K562 (cell line): ENCODE measurements at regions not wholly inside any gene's neighbourhood (a gene's known extent, or its start where the extent isn't known, plus 50 kb on each side); places are given as distances from the start of the nearest gene placed in this dataset.

ENCODE experiments used
- ATAC-seq: fragments of 200-7000 bp; cut with Tn5 transposase; 3 replicates; pipeline ENCODE4 v1.9.1; 2020; ENCODE audit warnings: moderate library complexity
- BruUV-seq: library from RNA; stranded (reverse); fragments of 400-500 nt; replicated peaks from 2 replicates; lab custom pipeline; 2021; lab: Mats Ljungman, UMichigan
- CTCF ChIA-PET: fragments of 300-600 bp; formaldehyde crosslinking; extraction: SDS; loops from one replicate; lab custom pipeline; 2021; ENCODE audit warnings: low intra/inter-chr PET ratio; lab: Yijun Ruan, JAX
- POLR2A ChIA-PET: fragments of 300-600, 350-650 bp; sonication (Branson Sonifier 250); formaldehyde crosslinking; extraction: SDS; loops from one replicate; lab custom pipeline; 2021; ENCODE audit warnings: antibody characterized with exemption, inconsistent platforms; lab: Yijun Ruan, JAX
- DNase-seq, 4 experiments: peaks; one replicate each; pipeline versions ENCODE4 v3.0.0 to v3.0.0-alpha.2; 2011 to 2018; ENCODE audit warnings: low spot score in 3 of 4, mixed read lengths in 3 of 4; ENCODE audit errors: extremely low read depth in 1 of 4
- FAIRE-seq: peaks from 2 replicates; lab custom pipeline; 2011; peaks lifted over from hg19 to GRCh38; lab: Jason Lieb, UNC
- H2AFZ ChIP-seq: 2 replicates; pipeline ENCODE4 v1.6.0; 2011; ENCODE audit warnings: low read depth, low read length, control low read depth, inconsistent platforms
- H3K27ac ChIP-seq: fragments of 200-600 bp; 3 replicates; pipeline ENCODE4 v1.8.0; 2011; ENCODE audit warnings: low read depth, mild to moderate bottlenecking, control low read depth, inconsistent platforms, low read length, moderate library complexity, mixed read lengths; ENCODE audit errors: extremely low read depth
- H3K27me3 ChIP-seq, 2 experiments: fragments of 300-600 bp in 1 of 2; 2 replicates in 1 of 2; 3 replicates in 1 of 2; pipeline versions ENCODE4 v1.6.0 to v1.8.0; 2011; ENCODE audit warnings: inconsistent platforms in 2 of 2, low read length in 2 of 2, mild to moderate bottlenecking in 1 of 2, mixed read lengths in 1 of 2, moderate library complexity in 1 of 2; ENCODE audit not compliant: control insufficient read depth in 2 of 2, insufficient read depth in 2 of 2
- H3K36me3 ChIP-seq: fragments of 300-600 bp; 3 replicates; pipeline ENCODE4 v1.8.0; 2011; ENCODE audit warnings: mild to moderate bottlenecking, low read length, inconsistent platforms; ENCODE audit not compliant: control insufficient read depth, insufficient read depth
- H3K4me1 ChIP-seq, 2 experiments: fragments of 200-600 bp in 1 of 2; replicated peaks in 1 of 2; 2 replicates in 1 of 2; 3 replicates in 1 of 2; pipeline versions ENCODE4 v1.5.1 to v1.8.0; 2011; ENCODE audit warnings: inconsistent platforms in 2 of 2, low read length in 2 of 2, mild to moderate bottlenecking in 1 of 2, mixed read lengths in 1 of 2, moderate library complexity in 1 of 2; ENCODE audit not compliant: control insufficient read depth in 2 of 2, insufficient read depth in 2 of 2
- H3K4me2 ChIP-seq: 2 replicates; pipeline ENCODE4 v1.6.1; 2011; ENCODE audit warnings: low read length, control low read depth, inconsistent platforms, mixed read lengths; ENCODE audit not compliant: insufficient read depth
- H3K4me3 ChIP-seq: fragments of 200-600 bp; sonication (generic), shearing (Covaris generic); 2 replicates; pipeline ENCODE4 v1.5.1; 2016; ENCODE audit warnings: control low read depth, inconsistent platforms
- H3K79me2 ChIP-seq: fragments of 200-600 bp; 3 replicates; pipeline ENCODE4 v1.8.0; 2011; ENCODE audit warnings: low read length, inconsistent platforms; ENCODE audit not compliant: control insufficient read depth, insufficient read depth
- H3K9ac ChIP-seq, 2 experiments: 2 replicates each; pipeline versions ENCODE4 v1.6.0 to v1.6.1; 2011; ENCODE audit warnings: low read depth in 2 of 2, low read length in 2 of 2, control low read depth in 1 of 2, inconsistent platforms in 1 of 2, mild to moderate bottlenecking in 1 of 2, mixed read lengths in 1 of 2; ENCODE audit not compliant: insufficient read depth in 1 of 2
- H3K9me1 ChIP-seq: one replicate; pipeline ENCODE4 v1.6.0; 2011; ENCODE audit warnings: inconsistent platforms, mild to moderate bottlenecking, low read length, moderate library complexity; ENCODE audit not compliant: control insufficient read depth, insufficient read depth
- H3K9me3 ChIP-seq: replicated peaks from 2 replicates; pipeline ENCODE4 v1.5.1; 2011; ENCODE audit warnings: low read depth, low read length, inconsistent platforms; ENCODE audit not compliant: control insufficient read depth, insufficient read depth
- H4K20me1 ChIP-seq: replicated peaks from 2 replicates; pipeline ENCODE4 v1.6.1; 2011; ENCODE audit warnings: low read length, inconsistent platforms, mixed read lengths; ENCODE audit not compliant: control insufficient read depth, insufficient read depth
- ARID2 ChIP-seq: fragments of 450-650 bp; IDR thresholded peaks from 2 replicates; pipeline ENCODE4 v1.6.1; 2017; ENCODE audit warnings: antibody characterized with exemption, mild to moderate bottlenecking
- CBX8 ChIP-seq: fragments of 200-600 bp; sonication (generic); IDR thresholded peaks from 2 replicates; pipeline ENCODE4 v1.6.1; 2012; ENCODE audit warnings: borderline replicate concordance, mixed run types, low read depth, mild to moderate bottlenecking, moderate library complexity, mixed read lengths, low read length, control low read depth, inconsistent platforms; ENCODE audit not compliant: poor library complexity, severe bottlenecking; ENCODE audit errors: extremely low read depth
- CHCHD3 ChIP-seq: fragments of 250-450 bp; sonication (Bioruptor Pico); IDR thresholded peaks from 2 replicates; pipeline ENCODE4 v2.1.2; 2022; ENCODE audit warnings: mild to moderate bottlenecking
- GATAD2B ChIP-seq: fragments of 450-650 bp; IDR thresholded peaks from 2 replicates; pipeline ENCODE4 v1.6.1; 2017; ENCODE audit warnings: mild to moderate bottlenecking, borderline replicate concordance
- PHB ChIP-seq: fragments of 250-450 bp; sonication (Bioruptor Pico); IDR thresholded peaks from 2 replicates; pipeline ENCODE4 v1.5.0; 2021
- SMC3 ChIP-seq: conservative IDR thresholded peaks from 2 replicates; pipeline ENCODE4 v1.6.1; 2011; ENCODE audit warnings: low read depth, low read length, improper control_type of control experiment; ENCODE audit not compliant: insufficient read depth
- ZNF282 ChIP-seq: sonication (generic); formaldehyde crosslinking; IDR thresholded peaks from 2 replicates; pipeline ENCODE4 v1.8.1; 2023; ENCODE audit warnings: missing genetic modification reagents
- ZNF76 ChIP-seq: fragments of 250-450 bp; sonication (Bioruptor Pico); IDR thresholded peaks from 2 replicates; pipeline ENCODE4 v1.4.0; 2020; ENCODE audit warnings: mild to moderate bottlenecking, moderate library complexity, borderline replicate concordance
- in situ Hi-C: fragments of 300-500 bp; cut with MboI; formaldehyde crosslinking; loops from 4 replicates; pipeline ENCODE4 v1.15.0; 2018; ENCODE audit warnings: inconsistent platforms, mixed read lengths
- intact Hi-C: fragments of 100-400 bp; cut with micrococcal nuclease; formaldehyde crosslinking; loops from 2 replicates; pipeline ENCODE4 v1.14.2; 2022
- TF ChIP-seq, protein P1 (sequence below): fragments of 450-650 bp; IDR thresholded peaks from 2 replicates; pipeline ENCODE4 v1.7.1; 2018; ENCODE audit warnings: mild to moderate bottlenecking, low read depth; ENCODE audit not compliant: partially characterized antibody
- TF ChIP-seq, protein P2 (sequence below), 2 experiments: fragments of 450-650 bp; formaldehyde crosslinking in 1 of 2; IDR thresholded peaks; 2 replicates each; pipeline versions ENCODE4 v1.4.0 to v1.6.1; 2014 to 2020; ENCODE audit warnings: mild to moderate bottlenecking in 2 of 2, borderline replicate concordance in 1 of 2, low read depth in 1 of 2

DNA sequence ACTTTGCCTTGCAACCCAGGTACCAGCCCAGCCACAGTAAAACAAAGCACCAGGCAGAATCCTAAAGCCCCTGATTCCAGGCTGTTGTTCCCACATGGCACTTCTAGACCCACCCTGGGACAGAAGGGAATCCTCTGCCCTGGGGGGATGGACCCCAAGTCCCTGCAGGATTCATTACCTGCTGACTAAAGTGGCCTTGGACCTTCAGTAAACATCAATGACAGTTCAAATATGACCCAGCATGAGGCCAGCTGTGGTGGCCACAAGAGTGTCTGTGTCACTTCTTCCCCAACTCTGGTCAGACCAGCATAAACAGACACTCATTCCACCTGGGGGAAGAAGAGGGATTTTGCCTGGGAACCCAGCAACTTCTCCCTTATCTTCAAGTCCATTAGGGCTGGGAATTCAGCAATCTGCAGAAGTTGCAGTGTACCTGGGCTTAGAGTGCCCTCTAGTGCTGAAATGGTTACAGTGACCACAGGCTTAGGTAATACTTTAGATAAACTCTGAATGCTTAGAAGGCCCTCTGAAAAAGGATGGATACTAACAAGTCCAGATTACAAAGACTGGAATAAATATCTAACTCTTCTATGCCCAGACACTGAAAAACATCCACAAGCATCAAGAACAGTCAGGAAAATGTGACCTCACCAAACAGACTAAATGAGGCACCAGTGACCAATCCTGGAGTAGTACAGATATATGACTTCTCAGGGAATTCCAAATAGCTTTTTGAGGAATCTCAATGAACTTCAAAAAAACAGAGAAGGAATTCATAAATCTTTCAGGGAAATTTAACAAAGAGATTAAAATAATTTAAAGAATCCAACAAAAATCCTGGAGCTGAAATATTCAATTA, 108.5 kb upstream of the TMEM168 start:
- Histone ChIP-seq H3K79me2 (no peaks in the 10 kb centered on the region), H3K9ac (no peak overlapping the region), H2AFZ (no peak overlapping the region), H3K9me3 (no peaks in the 10 kb centered on the region), H3K4me3 (no peak overlapping the region), H3K9me1 (no peaks in the 10 kb centered on the region), H3K36me3 (no peaks in the 10 kb centered on the region), H3K4me2 (no peak overlapping the region), H3K27me3 (no peaks in the 10 kb centered on the region), H3K27ac (no peak overlapping the region), H3K4me1 (no peaks in the 10 kb centered on the region; a peak in 1 of 5 replicates), H4K20me1 (peaks cover 7% of the 10 kb centered on the region)
- ChIA-PET POLR2A (no interaction called here), CTCF (interaction anchor here (0.7 to 2.1 kb wide), 3 partner anchors 348 to 417 kb away, joined by 3 to 18 read pairs (median 9); no protein-coding TSS in a partner anchor)
- intact Hi-C loops, result loop anchor here (1.0 to 10.0 kb wide), 6 partner anchors 348 to 1157 kb away; partner anchors contain the start of gene LSMEM1
- in situ Hi-C loops, result loop anchor here (25.0 kb wide), 1 partner anchor 1136 kb away; no protein-coding TSS in a partner anchor
- FAIRE-seq (peak; percentile 91), ATAC-seq (peak; percentile 99), DNase-seq (peak; percentile 68 to 86 (median 72))
- BruUV-seq, result no TSS peak
- TF ChIP-seq ZNF282 (CRISPR knock-in tag) (no peak), CBX8 (no peak), GATAD2B (peak; percentile 32; the same call in 1 of the 2 replicates), PHB (CRISPR knock-in tag) (no peak), CHCHD3 (CRISPR knock-in tag) (no peak), ZNF76 (no peak), ARID2 (peak; percentile 66; the same call in 1 of the 2 replicates), SMC3 (peak; percentile 95)
- TF ChIP-seq, protein P1, sequence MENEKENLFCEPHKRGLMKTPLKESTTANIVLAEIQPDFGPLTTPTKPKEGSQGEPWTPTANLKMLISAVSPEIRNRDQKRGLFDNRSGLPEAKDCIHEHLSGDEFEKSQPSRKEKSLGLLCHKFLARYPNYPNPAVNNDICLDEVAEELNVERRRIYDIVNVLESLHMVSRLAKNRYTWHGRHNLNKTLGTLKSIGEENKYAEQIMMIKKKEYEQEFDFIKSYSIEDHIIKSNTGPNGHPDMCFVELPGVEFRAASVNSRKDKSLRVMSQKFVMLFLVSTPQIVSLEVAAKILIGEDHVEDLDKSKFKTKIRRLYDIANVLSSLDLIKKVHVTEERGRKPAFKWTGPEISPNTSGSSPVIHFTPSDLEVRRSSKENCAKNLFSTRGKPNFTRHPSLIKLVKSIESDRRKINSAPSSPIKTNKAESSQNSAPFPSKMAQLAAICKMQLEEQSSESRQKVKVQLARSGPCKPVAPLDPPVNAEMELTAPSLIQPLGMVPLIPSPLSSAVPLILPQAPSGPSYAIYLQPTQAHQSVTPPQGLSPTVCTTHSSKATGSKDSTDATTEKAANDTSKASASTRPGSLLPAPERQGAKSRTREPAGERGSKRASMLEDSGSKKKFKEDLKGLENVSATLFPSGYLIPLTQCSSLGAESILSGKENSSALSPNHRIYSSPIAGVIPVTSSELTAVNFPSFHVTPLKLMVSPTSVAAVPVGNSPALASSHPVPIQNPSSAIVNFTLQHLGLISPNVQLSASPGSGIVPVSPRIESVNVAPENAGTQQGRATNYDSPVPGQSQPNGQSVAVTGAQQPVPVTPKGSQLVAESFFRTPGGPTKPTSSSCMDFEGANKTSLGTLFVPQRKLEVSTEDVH, result no peak
- TF ChIP-seq, protein P2, sequence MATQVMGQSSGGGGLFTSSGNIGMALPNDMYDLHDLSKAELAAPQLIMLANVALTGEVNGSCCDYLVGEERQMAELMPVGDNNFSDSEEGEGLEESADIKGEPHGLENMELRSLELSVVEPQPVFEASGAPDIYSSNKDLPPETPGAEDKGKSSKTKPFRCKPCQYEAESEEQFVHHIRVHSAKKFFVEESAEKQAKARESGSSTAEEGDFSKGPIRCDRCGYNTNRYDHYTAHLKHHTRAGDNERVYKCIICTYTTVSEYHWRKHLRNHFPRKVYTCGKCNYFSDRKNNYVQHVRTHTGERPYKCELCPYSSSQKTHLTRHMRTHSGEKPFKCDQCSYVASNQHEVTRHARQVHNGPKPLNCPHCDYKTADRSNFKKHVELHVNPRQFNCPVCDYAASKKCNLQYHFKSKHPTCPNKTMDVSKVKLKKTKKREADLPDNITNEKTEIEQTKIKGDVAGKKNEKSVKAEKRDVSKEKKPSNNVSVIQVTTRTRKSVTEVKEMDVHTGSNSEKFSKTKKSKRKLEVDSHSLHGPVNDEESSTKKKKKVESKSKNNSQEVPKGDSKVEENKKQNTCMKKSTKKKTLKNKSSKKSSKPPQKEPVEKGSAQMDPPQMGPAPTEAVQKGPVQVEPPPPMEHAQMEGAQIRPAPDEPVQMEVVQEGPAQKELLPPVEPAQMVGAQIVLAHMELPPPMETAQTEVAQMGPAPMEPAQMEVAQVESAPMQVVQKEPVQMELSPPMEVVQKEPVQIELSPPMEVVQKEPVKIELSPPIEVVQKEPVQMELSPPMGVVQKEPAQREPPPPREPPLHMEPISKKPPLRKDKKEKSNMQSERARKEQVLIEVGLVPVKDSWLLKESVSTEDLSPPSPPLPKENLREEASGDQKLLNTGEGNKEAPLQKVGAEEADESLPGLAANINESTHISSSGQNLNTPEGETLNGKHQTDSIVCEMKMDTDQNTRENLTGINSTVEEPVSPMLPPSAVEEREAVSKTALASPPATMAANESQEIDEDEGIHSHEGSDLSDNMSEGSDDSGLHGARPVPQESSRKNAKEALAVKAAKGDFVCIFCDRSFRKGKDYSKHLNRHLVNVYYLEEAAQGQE (IDR thresholded peaks at IDR 0.05; ENCODE audit: borderline replicate concordance), result peak; percentile 86
- TF ChIP-seq, protein P2 (CRISPR knock-in tag; IDR thresholded peaks at IDR 0.05; ENCODE audit: low read depth), result no peak
